ENCODE measurements at regions not wholly inside any gene's neighbourhood (a gene's known extent, or its start where the extent isn't known, plus 50 kb on each side); places are given as distances from the start of the nearest gene placed in this dataset.

DNA sequence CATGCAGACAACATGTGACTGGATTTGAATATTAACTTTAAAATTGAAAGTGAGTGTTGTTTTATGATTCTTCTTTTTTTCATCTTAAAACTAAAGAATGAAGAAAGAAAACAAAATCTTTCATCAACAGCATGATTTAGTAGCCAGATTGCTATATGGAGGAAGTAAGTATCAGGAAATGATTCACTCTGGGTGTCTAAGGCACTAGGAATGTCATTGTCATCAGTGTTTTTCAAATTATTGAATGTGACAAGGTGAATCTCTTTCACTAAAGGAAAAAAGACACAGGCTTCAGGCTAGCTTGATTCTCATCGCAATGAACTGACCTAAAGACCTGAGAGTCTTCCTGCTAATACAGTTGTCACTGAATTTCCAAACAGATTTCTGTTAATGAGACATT lies 430.1 kb downstream of the FBXO15 start:
- TF ChIP-seq, protein P1, sequence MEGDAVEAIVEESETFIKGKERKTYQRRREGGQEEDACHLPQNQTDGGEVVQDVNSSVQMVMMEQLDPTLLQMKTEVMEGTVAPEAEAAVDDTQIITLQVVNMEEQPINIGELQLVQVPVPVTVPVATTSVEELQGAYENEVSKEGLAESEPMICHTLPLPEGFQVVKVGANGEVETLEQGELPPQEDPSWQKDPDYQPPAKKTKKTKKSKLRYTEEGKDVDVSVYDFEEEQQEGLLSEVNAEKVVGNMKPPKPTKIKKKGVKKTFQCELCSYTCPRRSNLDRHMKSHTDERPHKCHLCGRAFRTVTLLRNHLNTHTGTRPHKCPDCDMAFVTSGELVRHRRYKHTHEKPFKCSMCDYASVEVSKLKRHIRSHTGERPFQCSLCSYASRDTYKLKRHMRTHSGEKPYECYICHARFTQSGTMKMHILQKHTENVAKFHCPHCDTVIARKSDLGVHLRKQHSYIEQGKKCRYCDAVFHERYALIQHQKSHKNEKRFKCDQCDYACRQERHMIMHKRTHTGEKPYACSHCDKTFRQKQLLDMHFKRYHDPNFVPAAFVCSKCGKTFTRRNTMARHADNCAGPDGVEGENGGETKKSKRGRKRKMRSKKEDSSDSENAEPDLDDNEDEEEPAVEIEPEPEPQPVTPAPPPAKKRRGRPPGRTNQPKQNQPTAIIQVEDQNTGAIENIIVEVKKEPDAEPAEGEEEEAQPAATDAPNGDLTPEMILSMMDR (conservative IDR thresholded peaks at IDR 0.05), result no peak
- no peak for TF ChIP-seq ZFX (IDR thresholded peaks at IDR 0.05)

Measured in C4-2B (cell line).